ENCODE measurements at regions not wholly inside any gene's neighbourhood (a gene's known extent, or its start where the extent isn't known, plus 50 kb on each side); places are given as distances from the start of the nearest gene placed in this dataset.

DNA sequence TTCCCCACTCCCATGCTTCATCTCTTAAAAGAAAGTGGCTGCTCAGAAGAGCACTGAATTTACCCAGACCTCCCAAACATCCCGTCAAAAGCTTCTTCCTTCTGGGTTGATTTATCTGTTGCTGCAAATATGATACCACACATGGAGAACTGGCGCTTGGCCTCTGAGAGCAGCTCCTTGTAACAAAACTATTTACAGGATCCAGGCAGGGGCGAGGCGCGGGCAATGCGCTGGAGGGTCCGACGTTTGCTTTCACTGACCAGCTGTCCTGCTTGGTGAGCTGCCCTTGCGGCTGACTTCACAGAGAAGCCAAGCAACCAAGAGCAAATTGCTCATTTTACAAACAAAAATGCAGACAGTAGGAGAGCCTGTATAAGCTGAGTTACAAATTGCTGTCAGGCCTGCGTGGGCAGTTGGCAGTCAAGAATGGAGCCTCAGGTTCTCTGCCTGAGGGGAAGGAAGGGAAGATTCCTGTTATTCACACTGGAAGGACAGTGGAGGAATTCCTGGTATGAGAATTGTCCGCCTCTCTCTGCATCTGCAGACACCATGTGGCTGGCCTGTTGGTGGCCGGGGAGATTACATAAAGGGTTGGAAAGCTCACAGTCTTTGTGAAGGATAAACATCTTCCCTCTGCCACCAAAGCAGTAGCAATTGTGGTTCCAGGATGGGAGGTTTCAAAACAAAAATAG, 192.2 kb upstream of the LEF1 start:
- DNase-seq, result no peak
- Mint-ChIP-seq H3K36me3 (ENCODE audit: unreplicated experiment) (no peaks in the 10 kb centered on the region), H3K27me3 (ENCODE audit: unreplicated experiment) (peaks cover 4% of the 10 kb centered on the region), H3K9me3 (ENCODE audit: unreplicated experiment) (no peaks in the 10 kb centered on the region), H3K4me3 (ENCODE audit: unreplicated experiment) (no peak overlapping the region), H3K27ac (ENCODE audit: unreplicated experiment) (no peak overlapping the region), H3K4me1 (ENCODE audit: low read depth, unreplicated experiment) (peaks cover 7% of the 10 kb centered on the region)
- TF ChIP-seq, protein P1, sequence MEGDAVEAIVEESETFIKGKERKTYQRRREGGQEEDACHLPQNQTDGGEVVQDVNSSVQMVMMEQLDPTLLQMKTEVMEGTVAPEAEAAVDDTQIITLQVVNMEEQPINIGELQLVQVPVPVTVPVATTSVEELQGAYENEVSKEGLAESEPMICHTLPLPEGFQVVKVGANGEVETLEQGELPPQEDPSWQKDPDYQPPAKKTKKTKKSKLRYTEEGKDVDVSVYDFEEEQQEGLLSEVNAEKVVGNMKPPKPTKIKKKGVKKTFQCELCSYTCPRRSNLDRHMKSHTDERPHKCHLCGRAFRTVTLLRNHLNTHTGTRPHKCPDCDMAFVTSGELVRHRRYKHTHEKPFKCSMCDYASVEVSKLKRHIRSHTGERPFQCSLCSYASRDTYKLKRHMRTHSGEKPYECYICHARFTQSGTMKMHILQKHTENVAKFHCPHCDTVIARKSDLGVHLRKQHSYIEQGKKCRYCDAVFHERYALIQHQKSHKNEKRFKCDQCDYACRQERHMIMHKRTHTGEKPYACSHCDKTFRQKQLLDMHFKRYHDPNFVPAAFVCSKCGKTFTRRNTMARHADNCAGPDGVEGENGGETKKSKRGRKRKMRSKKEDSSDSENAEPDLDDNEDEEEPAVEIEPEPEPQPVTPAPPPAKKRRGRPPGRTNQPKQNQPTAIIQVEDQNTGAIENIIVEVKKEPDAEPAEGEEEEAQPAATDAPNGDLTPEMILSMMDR (IDR thresholded peaks at IDR 0.05; ENCODE audit: partially characterized antibody, unreplicated experiment), result no peak

DNA sequence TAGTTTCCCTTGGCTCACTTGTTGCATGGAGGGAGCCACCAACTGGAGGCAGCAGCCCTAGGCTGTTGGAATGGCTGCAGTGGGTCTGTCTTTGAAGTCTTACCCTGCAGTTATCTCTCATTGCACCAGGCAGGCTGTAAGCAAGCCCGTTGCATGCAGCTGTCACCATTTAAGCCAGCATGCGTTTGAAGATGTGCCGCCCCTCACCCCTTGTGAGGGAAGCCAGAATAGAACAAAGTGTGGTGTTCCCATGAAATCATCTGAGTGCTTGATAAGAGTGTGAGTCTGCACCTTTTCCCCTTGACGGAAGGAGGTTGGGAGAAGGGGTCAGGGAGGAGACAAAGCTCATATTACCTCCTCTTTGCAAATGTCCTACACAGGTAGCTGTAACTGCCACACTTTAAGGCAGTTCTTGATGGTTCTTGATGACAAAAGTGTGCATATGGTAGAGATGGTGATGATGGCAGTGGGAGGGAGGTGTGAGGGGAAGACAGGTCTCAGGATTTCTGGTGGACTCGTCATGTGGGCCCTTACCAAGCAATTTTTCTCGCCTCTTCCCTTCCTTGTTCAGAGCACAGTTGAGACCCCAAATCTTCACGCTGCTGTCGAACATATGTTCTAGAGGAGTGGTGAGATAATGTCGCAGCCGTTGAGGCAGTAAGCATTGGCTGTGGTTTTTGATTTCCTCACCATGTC, 191.4 kb upstream of the LEF1 start:
- H3K36me3 Mint-ChIP-seq (ENCODE audit: unreplicated experiment), result no peaks in the 10 kb centered on the region
- H3K4me3 Mint-ChIP-seq (ENCODE audit: unreplicated experiment), result no peak overlapping the region
- H3K27ac Mint-ChIP-seq (ENCODE audit: unreplicated experiment), result no peak overlapping the region

DNA sequence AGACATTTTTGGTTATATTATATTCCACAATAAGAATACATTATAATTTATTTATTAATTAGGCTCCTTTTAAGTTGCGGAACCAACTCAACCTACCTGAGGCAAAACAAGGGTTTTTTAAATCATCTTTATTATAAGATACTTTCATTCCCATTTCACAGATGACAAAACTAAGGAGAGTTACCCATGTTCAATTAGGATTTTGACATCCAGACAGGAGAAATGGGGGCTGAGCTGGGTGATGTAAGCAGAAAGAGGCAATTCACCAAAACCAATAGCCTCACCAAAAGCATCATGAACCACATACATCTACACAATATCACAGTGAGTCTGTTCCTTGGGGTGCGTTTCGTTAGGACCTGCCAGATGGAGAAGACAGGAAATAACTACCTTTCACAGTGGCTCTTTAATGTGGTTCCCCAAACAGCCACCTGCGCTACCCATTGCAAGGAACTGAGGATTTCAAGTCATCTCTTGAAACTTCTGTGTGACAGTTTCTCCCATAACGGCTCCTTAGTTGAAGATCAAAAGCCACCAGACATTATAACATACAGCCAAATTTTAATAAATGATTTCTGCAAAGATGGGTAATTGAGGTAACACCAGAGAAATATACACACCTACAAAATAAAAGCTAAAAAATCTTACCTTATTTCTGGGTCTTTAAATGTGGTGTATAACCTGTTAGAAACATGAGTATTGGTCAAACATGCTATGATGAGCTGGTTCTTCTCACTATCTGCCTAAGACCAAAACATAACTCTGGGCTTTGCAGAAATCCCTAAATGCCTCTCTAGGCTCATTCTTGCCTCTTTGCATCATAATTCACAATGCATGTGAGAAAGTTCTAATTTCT, 190.6 kb upstream of the LEF1 start:
- no peaks in the 10 kb centered on the region for H3K36me3 Mint-ChIP-seq (ENCODE audit: unreplicated experiment)
- no peak for DNase-seq
- H3K9me3 Mint-ChIP-seq (ENCODE audit: unreplicated experiment), result no peaks in the 10 kb centered on the region
- H3K27ac Mint-ChIP-seq (ENCODE audit: unreplicated experiment), result no peak overlapping the region
- TF ChIP-seq, protein P1 (IDR thresholded peaks at IDR 0.05; ENCODE audit: partially characterized antibody, unreplicated experiment), result no peak
- peaks cover 4% of the 10 kb centered on the region for H3K27me3 Mint-ChIP-seq (ENCODE audit: unreplicated experiment)
- H3K4me1 Mint-ChIP-seq (ENCODE audit: low read depth, unreplicated experiment), result peaks cover 12% of the 10 kb centered on the region
- H3K4me3 Mint-ChIP-seq (ENCODE audit: unreplicated experiment), result no peak overlapping the region

More for the DNA sequence above, 191.4 kb upstream of the LEF1 start:
- peaks cover 4% of the 10 kb centered on the region for H3K27me3 Mint-ChIP-seq (ENCODE audit: unreplicated experiment)
- no peak for DNase-seq
- TF ChIP-seq, protein P1 (IDR thresholded peaks at IDR 0.05; ENCODE audit: partially characterized antibody, unreplicated experiment), result no peak
- H3K4me1 Mint-ChIP-seq (ENCODE audit: low read depth, unreplicated experiment), result peaks cover 12% of the 10 kb centered on the region
- no peaks in the 10 kb centered on the region for H3K9me3 Mint-ChIP-seq (ENCODE audit: unreplicated experiment)

DNA sequence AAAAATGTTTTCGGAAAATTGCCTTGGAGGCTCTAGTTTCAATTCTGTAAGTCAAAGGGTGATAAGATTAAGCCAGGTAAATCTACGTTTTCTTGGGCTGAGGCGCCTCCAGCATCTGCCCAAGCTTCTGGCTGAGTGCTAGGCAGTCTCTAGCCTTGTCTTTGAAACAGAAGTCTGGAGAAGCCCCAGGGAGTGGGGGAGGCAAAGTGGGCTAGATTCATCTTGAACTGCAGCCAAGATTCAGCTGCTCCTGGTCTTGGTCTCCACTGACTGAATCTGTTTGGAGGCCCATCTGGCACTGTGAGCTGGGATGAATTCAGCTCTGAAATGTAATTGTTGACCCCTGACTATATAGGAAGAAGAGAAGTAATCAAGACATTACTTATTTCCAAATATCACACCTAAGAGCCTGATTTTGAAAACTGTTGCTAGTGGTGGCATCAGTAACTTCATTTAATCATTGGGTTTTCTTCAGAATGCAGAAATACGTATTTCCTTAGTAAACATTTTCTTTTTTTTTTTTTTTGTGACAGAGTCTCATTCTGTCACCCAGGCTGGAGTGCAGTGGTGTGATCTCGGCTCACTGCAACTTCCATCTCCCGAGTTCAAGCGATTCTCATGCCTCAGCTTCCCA, 187.3 kb upstream of the LEF1 start:
- no peaks in the 10 kb centered on the region for H3K9me3 Mint-ChIP-seq (ENCODE audit: unreplicated experiment)
- H3K27ac Mint-ChIP-seq (ENCODE audit: unreplicated experiment), result no peak overlapping the region
- no peak overlapping the region for H3K4me3 Mint-ChIP-seq (ENCODE audit: unreplicated experiment)
- no peaks in the 10 kb centered on the region for H3K36me3 Mint-ChIP-seq (ENCODE audit: unreplicated experiment)
- TF ChIP-seq, protein P1 (IDR thresholded peaks at IDR 0.05; ENCODE audit: partially characterized antibody, unreplicated experiment), result no peak
- DNase-seq, result no peak
- H3K27me3 Mint-ChIP-seq (ENCODE audit: unreplicated experiment), result no peaks in the 10 kb centered on the region
- peaks cover 20% of the 10 kb centered on the region for H3K4me1 Mint-ChIP-seq (ENCODE audit: low read depth, unreplicated experiment)
